Activated CD8-positive, alpha-beta T cell treated with anti-CD3 and anti-CD28 coated beads for 36 hours (primary cell): ENCODE measurements at regions not wholly inside any gene's neighbourhood (a gene's known extent, or its start where the extent isn't known, plus 50 kb on each side); places are given as distances from the start of the nearest gene placed in this dataset.

Experiments used
- ATAC-seq: fragments of 200-7000 bp; cut with Tn5 transposase; one replicate; pipeline ENCODE4 v1.10.0; 2021; ENCODE audit warnings: mild to moderate bottlenecking, moderate library complexity
- CTCF ChIA-PET: fragments of 350-600 bp; sonication (Branson Sonifier 250); formaldehyde crosslinking; loops from one replicate; lab custom pipeline; 2021; ENCODE audit warnings: antibody characterized with exemption; lab: Charles Lee
- POLR2A ChIA-PET: fragments of 350-600 bp; sonication (Branson Sonifier 250); formaldehyde crosslinking; loops from one replicate; lab custom pipeline; 2021; ENCODE audit warnings: antibody characterized with exemption; lab: Charles Lee
- DNase-seq: peaks from one replicate; pipeline ENCODE4 v3.0.0-alpha.2; 2020
- H3K27ac Mint-ChIP-seq: one replicate; pipeline ENCODE4 v1.8.0; 2021; ENCODE audit warnings: mild to moderate bottlenecking, mixed read lengths
- H3K27me3 Mint-ChIP-seq: one replicate; pipeline ENCODE4 v1.8.0; 2021; ENCODE audit warnings: mixed read lengths
- H3K36me3 Mint-ChIP-seq: one replicate; pipeline ENCODE4 v1.8.0; 2021; ENCODE audit warnings: low read depth, mixed read lengths
- H3K4me1 Mint-ChIP-seq: one replicate; pipeline ENCODE4 v1.8.0; 2021; ENCODE audit warnings: low read depth, mixed read lengths
- H3K4me3 Mint-ChIP-seq: one replicate; pipeline ENCODE4 v1.8.0; 2021; ENCODE audit warnings: mild to moderate bottlenecking, moderate library complexity, mixed read lengths
- H3K9me3 Mint-ChIP-seq: one replicate; pipeline ENCODE4 v1.8.0; 2021; ENCODE audit warnings: mixed read lengths
- intact Hi-C: fragments of 100-400 bp; cut with micrococcal nuclease; formaldehyde crosslinking; loops from one replicate; pipeline ENCODE4 v1.10.0; 2022
- TF ChIP-seq, protein P1 (sequence below): fragments of 200-600 bp; IDR thresholded peaks from one replicate; pipeline ENCODE4 v1.8.0; 2022; ENCODE audit warnings: antibody characterized with exemption, mild to moderate bottlenecking

DNA sequence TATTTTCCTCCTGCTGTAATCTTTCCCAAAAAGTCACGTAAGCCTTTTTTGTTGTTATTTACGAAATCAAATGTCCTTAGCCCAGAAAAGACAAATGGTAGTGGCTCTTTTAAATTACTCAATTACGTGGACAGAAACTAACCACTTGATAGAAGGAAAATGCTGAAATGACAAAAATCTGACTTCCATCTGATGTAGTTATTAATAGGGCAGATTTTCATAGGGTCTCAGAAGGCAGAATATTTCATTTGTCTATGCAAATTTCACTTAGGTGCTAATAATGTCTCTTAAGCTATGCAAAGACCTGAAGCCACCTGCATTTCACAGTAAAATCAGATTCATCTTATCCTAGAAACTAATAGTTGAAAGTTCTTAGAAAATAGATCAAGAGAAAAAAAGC lies 295.7 kb downstream of the TMA16 start:
- ChIA-PET POLR2A (no interaction called here), CTCF (no interaction called here)
- no peaks in the 10 kb centered on the region for H3K4me1 Mint-ChIP-seq
- no peaks in the 10 kb centered on the region for H3K36me3 Mint-ChIP-seq
- no peak for ATAC-seq
- TF ChIP-seq, protein P1, sequence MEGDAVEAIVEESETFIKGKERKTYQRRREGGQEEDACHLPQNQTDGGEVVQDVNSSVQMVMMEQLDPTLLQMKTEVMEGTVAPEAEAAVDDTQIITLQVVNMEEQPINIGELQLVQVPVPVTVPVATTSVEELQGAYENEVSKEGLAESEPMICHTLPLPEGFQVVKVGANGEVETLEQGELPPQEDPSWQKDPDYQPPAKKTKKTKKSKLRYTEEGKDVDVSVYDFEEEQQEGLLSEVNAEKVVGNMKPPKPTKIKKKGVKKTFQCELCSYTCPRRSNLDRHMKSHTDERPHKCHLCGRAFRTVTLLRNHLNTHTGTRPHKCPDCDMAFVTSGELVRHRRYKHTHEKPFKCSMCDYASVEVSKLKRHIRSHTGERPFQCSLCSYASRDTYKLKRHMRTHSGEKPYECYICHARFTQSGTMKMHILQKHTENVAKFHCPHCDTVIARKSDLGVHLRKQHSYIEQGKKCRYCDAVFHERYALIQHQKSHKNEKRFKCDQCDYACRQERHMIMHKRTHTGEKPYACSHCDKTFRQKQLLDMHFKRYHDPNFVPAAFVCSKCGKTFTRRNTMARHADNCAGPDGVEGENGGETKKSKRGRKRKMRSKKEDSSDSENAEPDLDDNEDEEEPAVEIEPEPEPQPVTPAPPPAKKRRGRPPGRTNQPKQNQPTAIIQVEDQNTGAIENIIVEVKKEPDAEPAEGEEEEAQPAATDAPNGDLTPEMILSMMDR: no peak
- H3K27me3 Mint-ChIP-seq: peaks cover 1% of the 10 kb centered on the region
- H3K4me3 Mint-ChIP-seq: no peak overlapping the region
- DNase-seq: no peak
- H3K9me3 Mint-ChIP-seq: no peaks in the 10 kb centered on the region
- intact Hi-C loops: no loop called here
- no peak overlapping the region for H3K27ac Mint-ChIP-seq

DNA sequence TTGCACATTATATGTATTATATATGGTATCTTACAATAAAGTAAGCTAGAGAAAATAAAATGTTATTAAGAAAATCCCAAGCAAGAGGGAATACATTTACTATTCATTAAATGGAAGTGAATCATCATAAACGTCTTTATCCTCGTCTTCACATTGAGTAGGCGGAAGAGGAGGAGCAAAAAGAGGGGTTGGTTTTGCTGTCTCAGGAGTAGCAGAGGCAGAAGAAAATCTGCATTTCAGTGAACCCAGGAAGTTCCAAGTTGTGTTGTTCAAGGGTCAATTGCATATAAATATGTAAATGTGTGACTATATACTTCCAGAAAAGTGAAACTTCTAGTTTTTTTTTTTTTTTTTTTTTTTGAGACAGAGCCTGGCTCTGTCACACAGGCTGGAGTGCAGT lies 301.4 kb downstream of the TMA16 start:
- Mint-ChIP-seq H3K4me3 (no peak overlapping the region), H3K36me3 (no peaks in the 10 kb centered on the region), H3K27ac (no peak overlapping the region), H3K9me3 (no peaks in the 10 kb centered on the region), H3K27me3 (no peaks in the 10 kb centered on the region), H3K4me1 (no peaks in the 10 kb centered on the region)
- intact Hi-C loops: no loop called here
- ChIA-PET CTCF (no interaction called here), POLR2A (no interaction called here)
- ATAC-seq: no peak
- TF ChIP-seq, protein P1: no peak
- no peak for DNase-seq

DNA sequence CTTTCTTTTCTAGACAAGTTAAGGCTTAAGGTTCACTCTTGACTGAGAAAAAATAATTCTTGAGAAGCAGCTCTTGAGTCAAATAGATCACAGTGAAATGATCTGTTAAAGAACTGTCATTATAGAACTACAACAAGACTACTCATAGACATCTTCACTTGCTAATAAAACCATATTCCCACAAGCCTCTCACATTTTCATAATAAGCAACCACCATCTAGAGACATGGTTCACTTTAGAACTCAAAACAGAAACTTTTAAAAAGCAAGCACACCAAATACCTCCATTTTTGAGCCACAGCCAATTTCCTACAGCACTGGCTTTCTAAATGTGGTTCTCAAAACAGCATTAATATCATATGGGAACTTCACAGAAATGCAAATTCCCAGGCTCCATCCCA lies 309.5 kb downstream of the TMA16 start:
- POLR2A ChIA-PET: no interaction called here
- no peak overlapping the region for H3K27ac Mint-ChIP-seq
- CTCF ChIA-PET: no interaction called here
- no peak for ATAC-seq
- intact Hi-C loops: no loop called here
- H3K36me3 Mint-ChIP-seq: no peaks in the 10 kb centered on the region
- no peaks in the 10 kb centered on the region for H3K9me3 Mint-ChIP-seq
- TF ChIP-seq, protein P1: no peak
- no peak overlapping the region for H3K4me3 Mint-ChIP-seq
- no peaks in the 10 kb centered on the region for H3K4me1 Mint-ChIP-seq
- H3K27me3 Mint-ChIP-seq: peaks cover 2% of the 10 kb centered on the region
- no peak for DNase-seq

DNA sequence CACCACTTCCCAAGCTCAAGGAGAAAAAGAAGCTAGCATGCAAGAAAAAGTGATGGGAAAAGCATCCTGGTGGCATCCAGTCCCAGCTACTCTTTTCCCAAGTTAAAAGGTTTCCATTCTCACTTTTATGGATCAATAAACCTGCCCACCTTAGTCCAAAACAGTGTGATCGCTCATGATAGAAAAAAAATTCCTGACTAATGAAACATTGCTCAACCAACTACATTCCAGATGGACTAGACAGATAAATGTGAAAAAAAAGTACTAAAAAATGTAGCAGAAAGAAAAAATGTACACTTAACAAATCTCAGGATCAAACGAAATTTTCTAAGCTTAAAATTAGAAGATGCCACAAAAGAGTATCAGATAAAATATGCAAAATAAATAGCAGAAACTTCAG lies 312.2 kb downstream of the TMA16 start:
- TF ChIP-seq, protein P1: no peak
- DNase-seq: no peak
- ChIA-PET POLR2A (no interaction called here), CTCF (no interaction called here)
- intact Hi-C loops: no loop called here
- peaks cover 2% of the 10 kb centered on the region for H3K27me3 Mint-ChIP-seq
- H3K9me3 Mint-ChIP-seq: no peaks in the 10 kb centered on the region
- H3K4me1 Mint-ChIP-seq: no peaks in the 10 kb centered on the region
- H3K27ac Mint-ChIP-seq: no peak overlapping the region
- ATAC-seq: no peak
- no peaks in the 10 kb centered on the region for H3K36me3 Mint-ChIP-seq
- no peak overlapping the region for H3K4me3 Mint-ChIP-seq

DNA sequence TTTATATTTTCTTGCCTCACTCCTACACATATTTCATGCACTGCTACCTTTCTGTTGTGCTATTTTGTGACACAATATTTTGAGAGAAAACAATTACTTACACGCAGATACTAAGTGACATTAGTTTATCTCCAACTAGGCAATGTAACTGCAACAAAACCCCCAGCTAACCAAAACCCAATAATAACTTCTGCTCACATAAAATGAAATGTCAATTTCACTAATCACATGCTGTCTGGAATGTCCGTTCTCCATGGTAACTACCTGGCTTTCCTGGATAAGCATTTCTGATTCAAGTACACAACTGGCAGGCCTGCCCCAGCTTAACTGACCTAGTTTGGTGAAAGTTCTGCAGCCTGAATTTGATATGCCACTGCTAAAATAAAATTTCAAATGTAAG lies 313.5 kb downstream of the TMA16 start:
- no peak overlapping the region for H3K4me3 Mint-ChIP-seq
- ChIA-PET POLR2A (no interaction called here), CTCF (no interaction called here)
- DNase-seq (no peak), ATAC-seq (no peak)
- H3K36me3 Mint-ChIP-seq: no peaks in the 10 kb centered on the region
- no peak overlapping the region for H3K27ac Mint-ChIP-seq
- intact Hi-C loops: no loop called here
- H3K27me3 Mint-ChIP-seq: no peaks in the 10 kb centered on the region
- TF ChIP-seq, protein P1: no peak
- H3K9me3 Mint-ChIP-seq: no peaks in the 10 kb centered on the region
- no peaks in the 10 kb centered on the region for H3K4me1 Mint-ChIP-seq
